MM.1S (cell line): ENCODE measurements at regions not wholly inside any gene's neighbourhood (a gene's known extent, or its start where the extent isn't known, plus 50 kb on each side); places are given as distances from the start of the nearest gene placed in this dataset.

Source experiments
- DNase-seq: peaks from one replicate; pipeline ENCODE4 v3.0.0-alpha.2; 2015
- H2AFZ ChIP-seq: fragments of 300-600 bp; sonication (generic); 2 replicates; pipeline ENCODE4 v1.6.0; 2016; ENCODE audit warnings: antibody characterized with exemption, low read length
- H3F3A ChIP-seq: fragments of 300-600 bp; sonication (generic); 2 replicates; pipeline ENCODE4 v1.6.1; 2016; ENCODE audit warnings: mild to moderate bottlenecking, antibody characterized with exemption, low read length, moderate library complexity, mixed read lengths; ENCODE audit not compliant: insufficient read depth
- H3K27ac ChIP-seq: fragments of 300-600 bp; sonication (generic); 2 replicates; pipeline ENCODE4 v1.5.1; 2016; ENCODE audit warnings: mild to moderate bottlenecking, low read length
- H3K27me3 ChIP-seq: fragments of 300-600 bp; sonication (generic); replicated peaks from 2 replicates; pipeline ENCODE4 v1.6.0; 2016; ENCODE audit warnings: low read length; ENCODE audit not compliant: insufficient read depth
- H3K36me3 ChIP-seq: fragments of 300-600 bp; sonication (generic); replicated peaks from 2 replicates; pipeline ENCODE4 v1.6.1; 2016; ENCODE audit warnings: mild to moderate bottlenecking, low read length, mixed read lengths; ENCODE audit not compliant: insufficient read depth
- H3K4me1 ChIP-seq: fragments of 300-600 bp; sonication (generic); 2 replicates; pipeline ENCODE4 v1.6.1; 2016; ENCODE audit warnings: low read length, mixed read lengths
- H3K4me2 ChIP-seq: fragments of 300-600 bp; sonication (generic); 2 replicates; pipeline ENCODE4 v1.6.0; 2016; ENCODE audit warnings: low read depth, low read length
- H3K4me3 ChIP-seq: fragments of 300-600 bp; sonication (generic); 2 replicates; pipeline ENCODE4 v1.5.1; 2016; ENCODE audit warnings: low read length, mixed read lengths
- H3K79me2 ChIP-seq: fragments of 300-600 bp; sonication (generic); 2 replicates; pipeline ENCODE4 v1.6.1; 2016; ENCODE audit warnings: mixed run types, low read length, mixed read lengths
- H3K9ac ChIP-seq: fragments of 300-600 bp; sonication (generic); 2 replicates; pipeline ENCODE4 v1.6.1; 2016; ENCODE audit warnings: low read length, mixed read lengths
- H3K9me2 ChIP-seq: fragments of 300-600 bp; sonication (generic); replicated peaks from 2 replicates; pipeline ENCODE4 v1.6.1; 2016; ENCODE audit warnings: mild to moderate bottlenecking, low read length, mixed read lengths; ENCODE audit not compliant: insufficient read depth
- H3K9me3 ChIP-seq: fragments of 300-600 bp; sonication (generic); replicated peaks from 2 replicates; pipeline ENCODE4 v1.6.1; 2016; ENCODE audit warnings: mild to moderate bottlenecking, low read length, mixed read lengths; ENCODE audit not compliant: insufficient read depth
- H4K20me1 ChIP-seq: fragments of 300-600 bp; sonication (generic); 2 replicates; pipeline ENCODE4 v1.6.1; 2016; ENCODE audit warnings: mild to moderate bottlenecking, low read length, moderate library complexity, mixed read lengths; ENCODE audit not compliant: insufficient read depth
- EZH2 ChIP-seq: fragments of 300-600 bp; sonication (generic); optimal IDR thresholded peaks from 2 replicates; pipeline ENCODE3; 2017; ENCODE audit warnings: low read depth, mild to moderate bottlenecking, antibody characterized with exemption, low read length, mixed read lengths
- EZH2phosphoT487 ChIP-seq: fragments of 300-600 bp; sonication (generic); IDR thresholded peaks from 2 replicates; pipeline ENCODE4 v1.6.1; 2018; ENCODE audit warnings: antibody characterized with exemption, low read length
- TF ChIP-seq, protein P1 (sequence below): fragments of 300-600 bp; sonication (generic); IDR thresholded peaks from 2 replicates; pipeline ENCODE4 v1.5.1; 2016; ENCODE audit warnings: antibody characterized with exemption, low read length, mixed read lengths

DNA sequence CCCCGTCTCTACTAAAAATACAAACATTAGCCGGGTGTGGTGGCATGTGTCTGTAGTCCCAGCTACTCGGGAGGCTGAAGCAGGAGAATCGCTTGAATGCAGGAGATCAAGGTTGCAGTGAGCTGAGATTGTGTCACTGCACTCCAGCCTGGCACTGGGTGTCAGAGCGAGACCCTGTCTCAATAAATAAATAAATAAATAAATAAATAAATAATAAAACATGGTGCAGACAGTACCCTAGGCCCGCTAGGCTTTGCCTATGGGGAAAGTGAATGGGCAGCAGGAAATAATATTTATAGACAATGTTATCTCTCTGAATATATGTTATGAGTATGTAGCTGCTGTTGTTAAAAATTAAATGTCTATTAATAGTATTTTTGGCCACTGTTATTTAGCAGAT, 130.4 kb downstream of the LARP7 start:
- no peak overlapping the region for H3K4me2 ChIP-seq
- H3K4me3 ChIP-seq = no peak overlapping the region
- H3K79me2 ChIP-seq = no peaks in the 10 kb centered on the region
- no peak overlapping the region for H3K9ac ChIP-seq
- no peak overlapping the region for H2AFZ ChIP-seq
- no peaks in the 10 kb centered on the region for H4K20me1 ChIP-seq
- TF ChIP-seq EZH2 = no peak
- TF ChIP-seq, protein P1, sequence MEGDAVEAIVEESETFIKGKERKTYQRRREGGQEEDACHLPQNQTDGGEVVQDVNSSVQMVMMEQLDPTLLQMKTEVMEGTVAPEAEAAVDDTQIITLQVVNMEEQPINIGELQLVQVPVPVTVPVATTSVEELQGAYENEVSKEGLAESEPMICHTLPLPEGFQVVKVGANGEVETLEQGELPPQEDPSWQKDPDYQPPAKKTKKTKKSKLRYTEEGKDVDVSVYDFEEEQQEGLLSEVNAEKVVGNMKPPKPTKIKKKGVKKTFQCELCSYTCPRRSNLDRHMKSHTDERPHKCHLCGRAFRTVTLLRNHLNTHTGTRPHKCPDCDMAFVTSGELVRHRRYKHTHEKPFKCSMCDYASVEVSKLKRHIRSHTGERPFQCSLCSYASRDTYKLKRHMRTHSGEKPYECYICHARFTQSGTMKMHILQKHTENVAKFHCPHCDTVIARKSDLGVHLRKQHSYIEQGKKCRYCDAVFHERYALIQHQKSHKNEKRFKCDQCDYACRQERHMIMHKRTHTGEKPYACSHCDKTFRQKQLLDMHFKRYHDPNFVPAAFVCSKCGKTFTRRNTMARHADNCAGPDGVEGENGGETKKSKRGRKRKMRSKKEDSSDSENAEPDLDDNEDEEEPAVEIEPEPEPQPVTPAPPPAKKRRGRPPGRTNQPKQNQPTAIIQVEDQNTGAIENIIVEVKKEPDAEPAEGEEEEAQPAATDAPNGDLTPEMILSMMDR = no peak
- no peak for TF ChIP-seq EZH2phosphoT487
- no peaks in the 10 kb centered on the region for H3K27me3 ChIP-seq
- no peak overlapping the region for H3K27ac ChIP-seq
- no peaks in the 10 kb centered on the region for H3K9me2 ChIP-seq
- H3K9me3 ChIP-seq = no peaks in the 10 kb centered on the region
- no peaks in the 10 kb centered on the region for H3K4me1 ChIP-seq
- no peaks in the 10 kb centered on the region for H3F3A ChIP-seq
- H3K36me3 ChIP-seq = no peaks in the 10 kb centered on the region
- DNase-seq = no peak

DNA sequence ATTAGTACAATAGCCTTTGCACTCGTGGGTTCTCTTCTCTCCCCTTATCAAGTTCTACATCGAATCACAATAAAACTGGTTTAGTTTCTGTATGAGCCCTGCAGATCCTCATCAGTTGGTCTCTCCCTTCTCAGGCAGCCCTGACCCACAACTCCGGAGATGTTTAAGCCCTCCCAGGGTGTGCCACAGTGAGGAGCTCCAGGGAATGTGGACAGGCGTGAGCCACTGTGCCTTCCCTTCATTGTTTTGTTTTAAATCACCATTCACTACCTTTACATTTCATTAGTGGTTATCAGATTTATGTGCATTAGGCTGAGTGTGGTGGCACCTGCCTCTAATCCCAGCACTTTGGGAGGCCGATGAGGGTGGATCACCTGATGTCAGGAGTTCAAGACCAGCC, 133.2 kb downstream of the LARP7 start:
- no peaks in the 10 kb centered on the region for H3F3A ChIP-seq
- no peaks in the 10 kb centered on the region for H3K27me3 ChIP-seq
- H3K4me3 ChIP-seq = no peak overlapping the region
- TF ChIP-seq, protein P1 = no peak
- TF ChIP-seq EZH2phosphoT487 (no peak), EZH2 (no peak)
- no peaks in the 10 kb centered on the region for H3K79me2 ChIP-seq
- no peaks in the 10 kb centered on the region for H4K20me1 ChIP-seq
- no peak for DNase-seq
- H3K4me1 ChIP-seq = no peaks in the 10 kb centered on the region
- no peaks in the 10 kb centered on the region for H3K9me3 ChIP-seq
- no peaks in the 10 kb centered on the region for H3K9me2 ChIP-seq
- no peaks in the 10 kb centered on the region for H3K36me3 ChIP-seq
- no peak overlapping the region for H3K9ac ChIP-seq
- no peak overlapping the region for H3K27ac ChIP-seq
- H2AFZ ChIP-seq = no peak overlapping the region
- no peak overlapping the region for H3K4me2 ChIP-seq

DNA sequence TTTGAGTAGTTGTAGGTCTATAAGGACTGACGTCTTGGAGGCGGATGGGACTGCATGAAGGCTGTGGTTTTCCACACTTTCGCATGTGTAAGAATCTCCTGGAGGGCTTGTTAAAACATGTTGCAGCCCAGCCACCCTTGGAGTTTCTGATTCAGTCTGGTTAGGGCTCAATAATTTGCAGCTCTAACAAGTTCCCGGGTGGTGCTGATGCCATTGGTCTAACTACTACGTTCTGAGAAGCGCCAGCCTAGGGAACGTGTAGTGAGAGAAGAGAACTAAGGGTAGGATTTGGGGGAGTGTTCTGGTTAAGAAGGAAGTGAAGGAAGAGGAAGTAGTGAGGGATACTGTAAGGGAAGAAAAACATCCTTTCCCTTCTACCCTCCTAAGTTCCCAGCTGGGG, 138.9 kb downstream of the LARP7 start:
- Histone ChIP-seq H3K9me3 (no peaks in the 10 kb centered on the region), H3F3A (no peaks in the 10 kb centered on the region), H3K27me3 (no peaks in the 10 kb centered on the region), H4K20me1 (no peaks in the 10 kb centered on the region), H3K27ac (no peak overlapping the region), H3K9me2 (no peaks in the 10 kb centered on the region), H2AFZ (no peak overlapping the region), H3K9ac (no peak overlapping the region), H3K4me2 (no peak overlapping the region), H3K4me3 (no peak overlapping the region), H3K36me3 (no peaks in the 10 kb centered on the region), H3K79me2 (no peaks in the 10 kb centered on the region), H3K4me1 (no peaks in the 10 kb centered on the region)
- no peak for DNase-seq
- TF ChIP-seq, protein P1 = no peak
- no peak for TF ChIP-seq EZH2phosphoT487
- no peak for TF ChIP-seq EZH2
